AG20443 (cell line): ENCODE measurements at regions not wholly inside any gene's neighbourhood (a gene's known extent, or its start where the extent isn't known, plus 50 kb on each side); places are given as distances from the start of the nearest gene placed in this dataset.
"Not testable (repeated sequence)": the region's sequence is repeated elsewhere in the genome, so short reads cannot be mapped to it uniquely, and the experiment has no call there.

Source experiments
- DNase-seq: peaks from one replicate; pipeline ENCODE4 v3.0.0; 2012; ENCODE audit warnings: low spot score, mixed read lengths

- DNase-seq = not testable (repeated sequence)
Measured at GRCh38 chr2:87610974-87611373, 136.9 kb upstream of the PLGLB2 start.

GRCh38 chr2:87611416-87611815, 136.5 kb upstream of the PLGLB2 start:
- not testable (repeated sequence) for DNase-seq

- not testable (repeated sequence) for DNase-seq
Measured at GRCh38 chr2:87611956-87612355, 135.9 kb upstream of the PLGLB2 start.

GRCh38 chr2:87614829-87615434, 133.0 kb upstream of the PLGLB2 start:
- not testable (repeated sequence) for DNase-seq

GRCh38 chr2:87619121-87619520, 128.8 kb upstream of the PLGLB2 start:
- not testable (repeated sequence) for DNase-seq

- not testable (repeated sequence) for DNase-seq
Measured at GRCh38 chr2:87621139-87621538, 126.7 kb upstream of the PLGLB2 start.

- not testable (repeated sequence) for DNase-seq
Measured at GRCh38 chr2:87622720-87623119, 125.2 kb upstream of the PLGLB2 start.

- DNase-seq = not testable (repeated sequence)
Measured at GRCh38 chr2:87629491-87630458, 118.1 kb upstream of the PLGLB2 start.

GRCh38 chr2:87630892-87631291, 117.0 kb upstream of the PLGLB2 start:
- DNase-seq = not testable (repeated sequence)

- DNase-seq = not testable (repeated sequence)
Measured at GRCh38 chr2:87631402-87631801, 116.5 kb upstream of the PLGLB2 start.

- DNase-seq = not testable (repeated sequence)
Measured at GRCh38 chr2:87633287-87633963, 114.5 kb upstream of the PLGLB2 start.

GRCh38 chr2:87634106-87634505, 113.8 kb upstream of the PLGLB2 start:
- DNase-seq = not testable (repeated sequence)

GRCh38 chr2:87634971-87635650, 112.8 kb upstream of the PLGLB2 start:
- peak; percentile 14 for DNase-seq

GRCh38 chr2:87636246-87636645, 111.6 kb upstream of the PLGLB2 start:
- not testable (repeated sequence) for DNase-seq

GRCh38 chr2:87636735-87637134, 111.2 kb upstream of the PLGLB2 start:
- not testable (repeated sequence) for DNase-seq

- peak; percentile 22 for DNase-seq
Measured at GRCh38 chr2:87637249-87637990, 110.5 kb upstream of the PLGLB2 start.

- DNase-seq = not testable (repeated sequence)
Measured at GRCh38 chr2:87638114-87638807, 109.6 kb upstream of the PLGLB2 start.

- not testable (repeated sequence) for DNase-seq
Measured at GRCh38 chr2:87638872-87639271, 109.0 kb upstream of the PLGLB2 start.

GRCh38 chr2:87639801-87640440, 108.0 kb upstream of the PLGLB2 start:
- DNase-seq = not testable (repeated sequence)
